Activated CD8-positive, alpha-beta T cell treated with anti-CD3 and anti-CD28 coated beads, Interleukin-2, amount 10 ng/mL, durations not matched to agents 7 days and 5 days (primary cell): ENCODE measurements at regions not wholly inside any gene's neighbourhood (a gene's known extent, or its start where the extent isn't known, plus 50 kb on each side); places are given as distances from the start of the nearest gene placed in this dataset.
"Not testable (repeated sequence)": the region's sequence is repeated elsewhere in the genome, so short reads cannot be mapped to it uniquely, and the experiment has no call there.

Experiments used
- ATAC-seq: fragments of 150-1000 bp; cut with Tn5 transposase; one replicate; pipeline ENCODE4 v1.10.0; 2021; ENCODE audit warnings: moderate library complexity
- CTCF ChIA-PET: fragments of 350-600 bp; sonication (Branson Sonifier 250); formaldehyde crosslinking; loops from one replicate; lab custom pipeline; 2021; ENCODE audit warnings: antibody characterized with exemption; lab: Charles Lee
- POLR2A ChIA-PET: fragments of 350-600 bp; sonication (Branson Sonifier 250); formaldehyde crosslinking; loops from one replicate; lab custom pipeline; 2021; ENCODE audit warnings: antibody characterized with exemption; lab: Charles Lee
- DNase-seq: peaks from one replicate; pipeline ENCODE4 v3.0.0-alpha.2; 2020
- H3K27ac Mint-ChIP-seq: one replicate; pipeline ENCODE4 v1.8.0; 2021; ENCODE audit warnings: mild to moderate bottlenecking, mixed read lengths
- H3K27me3 Mint-ChIP-seq: one replicate; pipeline ENCODE4 v1.8.0; 2021; ENCODE audit warnings: low read depth, mixed read lengths
- H3K36me3 Mint-ChIP-seq: one replicate; pipeline ENCODE4 v1.8.0; 2021; ENCODE audit warnings: low read depth, mixed read lengths
- H3K4me1 Mint-ChIP-seq: one replicate; pipeline ENCODE4 v1.8.0; 2021; ENCODE audit warnings: low read depth, mixed read lengths
- H3K4me3 Mint-ChIP-seq: one replicate; pipeline ENCODE4 v1.8.0; 2021; ENCODE audit warnings: mild to moderate bottlenecking, mixed read lengths
- H3K9me3 Mint-ChIP-seq: one replicate; pipeline ENCODE4 v1.8.0; 2022; ENCODE audit warnings: mixed read lengths; ENCODE audit not compliant: insufficient read depth

- CTCF ChIA-PET, H3K9me3 Mint-ChIP-seq, DNase-seq, POLR2A ChIA-PET, ATAC-seq, H3K36me3 Mint-ChIP-seq, H3K4me1 Mint-ChIP-seq, H3K27ac Mint-ChIP-seq, H3K4me3 Mint-ChIP-seq: not testable (repeated sequence)
- peaks cover 11% of the 10 kb centered on the region for H3K27me3 Mint-ChIP-seq
Observed at GRCh38 chr17:62238551-62239338, 141.6 kb upstream of the EFCAB3 start.

- H3K27ac Mint-ChIP-seq, H3K36me3 Mint-ChIP-seq, H3K4me3 Mint-ChIP-seq, CTCF ChIA-PET, DNase-seq, POLR2A ChIA-PET, H3K9me3 Mint-ChIP-seq, H3K27me3 Mint-ChIP-seq, ATAC-seq, H3K4me1 Mint-ChIP-seq: not testable (repeated sequence)
Observed at GRCh38 chr17:62233822-62234481, 146.4 kb upstream of the EFCAB3 start.

GRCh38 chr17:62231293-62231692 lies 149.1 kb upstream of the EFCAB3 start:
- H3K27ac Mint-ChIP-seq, DNase-seq, H3K36me3 Mint-ChIP-seq, H3K9me3 Mint-ChIP-seq, POLR2A ChIA-PET, CTCF ChIA-PET, H3K27me3 Mint-ChIP-seq, H3K4me3 Mint-ChIP-seq, ATAC-seq, H3K4me1 Mint-ChIP-seq: not testable (repeated sequence)

- DNase-seq = peak; percentile 23
- ATAC-seq, H3K27ac Mint-ChIP-seq, H3K9me3 Mint-ChIP-seq, POLR2A ChIA-PET, H3K4me1 Mint-ChIP-seq, H3K36me3 Mint-ChIP-seq, CTCF ChIA-PET, H3K27me3 Mint-ChIP-seq, H3K4me3 Mint-ChIP-seq: not testable (repeated sequence)
Observed at GRCh38 chr17:62226610-62227240, 153.6 kb upstream of the EFCAB3 start.

- ATAC-seq, H3K4me3 Mint-ChIP-seq, CTCF ChIA-PET, H3K4me1 Mint-ChIP-seq, H3K9me3 Mint-ChIP-seq, POLR2A ChIA-PET, H3K36me3 Mint-ChIP-seq, DNase-seq, H3K27ac Mint-ChIP-seq, H3K27me3 Mint-ChIP-seq: not testable (repeated sequence)
Observed at GRCh38 chr17:62223585-62223984, 156.8 kb upstream of the EFCAB3 start.

GRCh38 chr17:62219221-62219899 lies 154.3 kb upstream of the MED13 start:
- ATAC-seq = no peak
- Mint-ChIP-seq H3K9me3 (no peaks in the 10 kb centered on the region), H3K4me3 (no peak overlapping the region), H3K27ac (no peak overlapping the region), H3K4me1 (no peaks in the 10 kb centered on the region), H3K36me3 (no peaks in the 10 kb centered on the region), H3K27me3 (no peaks in the 10 kb centered on the region)
- no peak for DNase-seq
- ChIA-PET POLR2A (no interaction called here), CTCF (no interaction called here)

- no peak overlapping the region for H3K27ac Mint-ChIP-seq
- ChIA-PET CTCF (no interaction called here), POLR2A (no interaction called here)
- no peak for DNase-seq
- H3K36me3 Mint-ChIP-seq = no peaks in the 10 kb centered on the region
- no peak for ATAC-seq
- H3K9me3 Mint-ChIP-seq = no peaks in the 10 kb centered on the region
- no peaks in the 10 kb centered on the region for H3K4me1 Mint-ChIP-seq
- H3K27me3 Mint-ChIP-seq = peaks cover 2% of the 10 kb centered on the region
- no peak overlapping the region for H3K4me3 Mint-ChIP-seq
Observed at GRCh38 chr17:62216847-62217246, 151.8 kb upstream of the MED13 start.

- H3K27ac Mint-ChIP-seq, H3K4me1 Mint-ChIP-seq, H3K36me3 Mint-ChIP-seq, H3K4me3 Mint-ChIP-seq, H3K27me3 Mint-ChIP-seq, H3K9me3 Mint-ChIP-seq, POLR2A ChIA-PET, CTCF ChIA-PET, ATAC-seq, DNase-seq: not testable (repeated sequence)
Observed at GRCh38 chr17:62215891-62216290, 150.8 kb upstream of the MED13 start.

- no peaks in the 10 kb centered on the region for H3K36me3 Mint-ChIP-seq
- CTCF ChIA-PET = no interaction called here
- no peak for ATAC-seq
Observed at GRCh38 chr17:62206550-62206949, 141.5 kb upstream of the MED13 start.

GRCh38 chr17:62197156-62197555 lies 132.1 kb upstream of the MED13 start:
- H3K27ac Mint-ChIP-seq, H3K9me3 Mint-ChIP-seq, H3K36me3 Mint-ChIP-seq, H3K4me1 Mint-ChIP-seq, CTCF ChIA-PET, H3K27me3 Mint-ChIP-seq, H3K4me3 Mint-ChIP-seq, POLR2A ChIA-PET, ATAC-seq, DNase-seq: not testable (repeated sequence)

More at GRCh38 chr17:62206550-62206949, 141.5 kb upstream of the MED13 start:
- no peaks in the 10 kb centered on the region for H3K9me3 Mint-ChIP-seq
- H3K4me3 Mint-ChIP-seq = no peak overlapping the region
- POLR2A ChIA-PET = no interaction called here
- no peak for DNase-seq
- peaks cover 10% of the 10 kb centered on the region for H3K27me3 Mint-ChIP-seq
- H3K27ac Mint-ChIP-seq = no peak overlapping the region
- no peaks in the 10 kb centered on the region for H3K4me1 Mint-ChIP-seq

GRCh38 chr17:62196587-62196986 lies 131.5 kb upstream of the MED13 start:
- CTCF ChIA-PET, H3K4me1 Mint-ChIP-seq, H3K27me3 Mint-ChIP-seq, ATAC-seq, H3K36me3 Mint-ChIP-seq, H3K4me3 Mint-ChIP-seq, H3K27ac Mint-ChIP-seq, H3K9me3 Mint-ChIP-seq, POLR2A ChIA-PET, DNase-seq: not testable (repeated sequence)

- peaks cover 2% of the 10 kb centered on the region for H3K27me3 Mint-ChIP-seq
- H3K4me1 Mint-ChIP-seq = no peaks in the 10 kb centered on the region
- H3K27ac Mint-ChIP-seq = no peak overlapping the region
- ChIA-PET CTCF (no interaction called here), POLR2A (no interaction called here)
- no peak for ATAC-seq
- H3K4me3 Mint-ChIP-seq = no peak overlapping the region
- no peaks in the 10 kb centered on the region for H3K36me3 Mint-ChIP-seq
- no peak for DNase-seq
- no peaks in the 10 kb centered on the region for H3K9me3 Mint-ChIP-seq
Observed at GRCh38 chr17:62194401-62194800, 129.3 kb upstream of the MED13 start.
